ENCODE measurements at regions not wholly inside any gene's neighbourhood (a gene's known extent, or its start where the extent isn't known, plus 50 kb on each side); places are given as distances from the start of the nearest gene placed in this dataset.

DNA sequence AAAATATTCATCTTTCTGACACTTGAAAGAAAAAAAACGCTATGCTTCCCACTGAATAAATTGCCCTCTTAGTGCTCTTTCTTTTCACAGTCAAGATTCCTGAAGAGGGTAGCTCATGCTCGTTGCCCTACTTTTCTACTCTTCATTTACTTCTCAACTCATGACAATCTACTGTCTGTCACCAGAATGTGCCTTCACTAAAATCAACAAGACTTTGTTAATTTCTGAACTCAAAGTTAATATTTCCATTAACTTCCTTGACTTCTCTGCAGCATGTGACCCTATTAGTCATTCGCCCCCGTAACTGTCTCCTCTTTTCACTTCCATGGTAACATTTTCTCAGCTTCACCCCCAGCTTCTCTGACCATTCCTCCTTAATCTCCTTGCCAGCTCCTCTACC, 98.9 kb upstream of the MAPRE2 start:
- H3K27me3 ChIP-seq: no peaks in the 10 kb centered on the region
- H3K4me3 ChIP-seq: no peak overlapping the region
- in situ Hi-C loops (cut with MboI; ENCODE audit: low pct_ligation_motif_present in 1 of 4, low pct_unique_long_range_greater_than_20kb in 1 of 4, low sequenced_read_pairs in 3 of 4) (no loop called here), intact Hi-C loops (cut with DNase I; ENCODE audit: low total_unique reads) (no loop called here)
- H3K27ac ChIP-seq: no peak overlapping the region
- 72 to 75% methylated on average over 3 to 4 of the region's 4 CpGs for WGBS, 2 donors (ENCODE audit: low coverage in 1 of 2)
- H3K4me1 ChIP-seq: no peaks in the 10 kb centered on the region
- H3K9me3 ChIP-seq: no peaks in the 10 kb centered on the region
- H3K36me3 ChIP-seq: no peaks in the 10 kb centered on the region
- no peak for DNase-seq
- no peak for TF ChIP-seq POLR2A (IDR thresholded peaks at IDR 0.05)
- no peak for TF ChIP-seq POLR2AphosphoS5 (IDR thresholded peaks at IDR 0.05)
- TF ChIP-seq EP300 (IDR thresholded peaks at IDR 0.05; ENCODE audit: low read depth): no peak
- TF ChIP-seq, protein P1, sequence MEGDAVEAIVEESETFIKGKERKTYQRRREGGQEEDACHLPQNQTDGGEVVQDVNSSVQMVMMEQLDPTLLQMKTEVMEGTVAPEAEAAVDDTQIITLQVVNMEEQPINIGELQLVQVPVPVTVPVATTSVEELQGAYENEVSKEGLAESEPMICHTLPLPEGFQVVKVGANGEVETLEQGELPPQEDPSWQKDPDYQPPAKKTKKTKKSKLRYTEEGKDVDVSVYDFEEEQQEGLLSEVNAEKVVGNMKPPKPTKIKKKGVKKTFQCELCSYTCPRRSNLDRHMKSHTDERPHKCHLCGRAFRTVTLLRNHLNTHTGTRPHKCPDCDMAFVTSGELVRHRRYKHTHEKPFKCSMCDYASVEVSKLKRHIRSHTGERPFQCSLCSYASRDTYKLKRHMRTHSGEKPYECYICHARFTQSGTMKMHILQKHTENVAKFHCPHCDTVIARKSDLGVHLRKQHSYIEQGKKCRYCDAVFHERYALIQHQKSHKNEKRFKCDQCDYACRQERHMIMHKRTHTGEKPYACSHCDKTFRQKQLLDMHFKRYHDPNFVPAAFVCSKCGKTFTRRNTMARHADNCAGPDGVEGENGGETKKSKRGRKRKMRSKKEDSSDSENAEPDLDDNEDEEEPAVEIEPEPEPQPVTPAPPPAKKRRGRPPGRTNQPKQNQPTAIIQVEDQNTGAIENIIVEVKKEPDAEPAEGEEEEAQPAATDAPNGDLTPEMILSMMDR (IDR thresholded peaks at IDR 0.05): no peak

- 69 to 90% methylated on average over 2 to 7 of the region's 7 CpGs for WGBS, 2 donors (ENCODE audit: low coverage in 1 of 2)
- no peaks in the 10 kb centered on the region for H3K27me3 ChIP-seq
- peaks cover 0 to 6% (median 2%) of the 10 kb centered on the region in 4 donors for H3K4me1 ChIP-seq
- TF ChIP-seq, protein P1 (IDR thresholded peaks at IDR 0.05): peak in 4 of 5 experiments; percentile 14 to 41 (median 20)
- no peak for TF ChIP-seq POLR2A (IDR thresholded peaks at IDR 0.05)
- TF ChIP-seq EP300 (IDR thresholded peaks at IDR 0.05; ENCODE audit: low read depth): no peak
- no peak overlapping the region for H3K4me3 ChIP-seq
- peak; percentile 31 for DNase-seq
- in situ Hi-C loops (cut with MboI; ENCODE audit: low pct_ligation_motif_present in 1 of 4, low pct_unique_long_range_greater_than_20kb in 1 of 4, low sequenced_read_pairs in 3 of 4) (no loop called here), intact Hi-C loops (cut with DNase I; ENCODE audit: low total_unique reads) (no loop called here)
- no peaks in the 10 kb centered on the region for H3K36me3 ChIP-seq
- no peak overlapping the region for H3K27ac ChIP-seq
- no peaks in the 10 kb centered on the region for H3K9me3 ChIP-seq
Measured at GRCh38 chr18:34942975-34943374, 98.2 kb upstream of the MAPRE2 start.

- peaks cover 0 to 8% (median 3%) of the 10 kb centered on the region in 4 donors for H3K4me1 ChIP-seq
- 85 to 88% methylated on average over 2 of the region's 2 CpGs for WGBS, 2 donors (ENCODE audit: low coverage in 1 of 2)
- DNase-seq: no peak
- no peak overlapping the region for H3K27ac ChIP-seq
- in situ Hi-C loops (cut with MboI; ENCODE audit: low pct_ligation_motif_present in 1 of 4, low pct_unique_long_range_greater_than_20kb in 1 of 4, low sequenced_read_pairs in 3 of 4): no loop called here
- H3K36me3 ChIP-seq: no peaks in the 10 kb centered on the region
- intact Hi-C loops (cut with DNase I; ENCODE audit: low total_unique reads): no loop called here
- no peaks in the 10 kb centered on the region for H3K9me3 ChIP-seq
- no peak overlapping the region for H3K4me3 ChIP-seq
- no peak for TF ChIP-seq POLR2A (IDR thresholded peaks at IDR 0.05)
- TF ChIP-seq POLR2AphosphoS5 (IDR thresholded peaks at IDR 0.05): no peak
- TF ChIP-seq, protein P1 (IDR thresholded peaks at IDR 0.05): no peak
- no peak for TF ChIP-seq EP300 (IDR thresholded peaks at IDR 0.05; ENCODE audit: low read depth)
- no peaks in the 10 kb centered on the region for H3K27me3 ChIP-seq
Measured at GRCh38 chr18:34943587-34943986, 97.6 kb upstream of the MAPRE2 start.

GRCh38 chr18:34947711-34948125, 93.5 kb upstream of the MAPRE2 start:
- WGBS, 2 donors (ENCODE audit: low coverage in 1 of 2): 40 to 60% methylated on average over 2 of the region's 2 CpGs
- no peak overlapping the region for H3K4me3 ChIP-seq
- no peaks in the 10 kb centered on the region for H3K36me3 ChIP-seq
- no peaks in the 10 kb centered on the region for H3K27me3 ChIP-seq
- intact Hi-C loops (cut with DNase I; ENCODE audit: low total_unique reads): no loop called here
- H3K4me1 ChIP-seq: peaks cover 0 to 24% (median 7%) of the 10 kb centered on the region in 4 donors
- DNase-seq: no peak
- no peaks in the 10 kb centered on the region for H3K9me3 ChIP-seq
- TF ChIP-seq POLR2AphosphoS5 (IDR thresholded peaks at IDR 0.05): no peak
- no peak for TF ChIP-seq POLR2A (IDR thresholded peaks at IDR 0.05)
- no peak for TF ChIP-seq EP300 (IDR thresholded peaks at IDR 0.05; ENCODE audit: low read depth)
- TF ChIP-seq, protein P1 (IDR thresholded peaks at IDR 0.05): no peak
- in situ Hi-C loops (cut with MboI; ENCODE audit: low pct_ligation_motif_present in 1 of 4, low pct_unique_long_range_greater_than_20kb in 1 of 4, low sequenced_read_pairs in 3 of 4): no loop called here
- H3K27ac ChIP-seq: no peak overlapping the region

Measured in transverse colon (tissue), 4 donors.